ENCODE measurements at regions not wholly inside any gene's neighbourhood (a gene's known extent, or its start where the extent isn't known, plus 50 kb on each side); places are given as distances from the start of the nearest gene placed in this dataset.
"Not testable (repeated sequence)": the region's sequence is repeated elsewhere in the genome, so short reads cannot be mapped to it uniquely, and the experiment has no call there.

GRCh38 chr1:88618331-88618730, 65.7 kb upstream of the PKN2 start:
- no peak for DNase-seq (ENCODE audit: insufficient read length, low spot score)
- FAIRE-seq: no peak

GRCh38 chr1:88623101-88623500, 61.0 kb upstream of the PKN2 start:
- DNase-seq (ENCODE audit: insufficient read length, low spot score); FAIRE-seq: not testable (repeated sequence)

Measured in GM19239 (cell line).